Gastroesophageal sphincter (tissue), 4 donors: ENCODE measurements at regions not wholly inside any gene's neighbourhood (a gene's known extent, or its start where the extent isn't known, plus 50 kb on each side); places are given as distances from the start of the nearest gene placed in this dataset.

ENCODE experiments used
- ATAC-seq: fragments of 150-250 bp; one replicate; pipeline ENCODE4 v1.9.1; 2016; ENCODE audit warnings: mild to moderate bottlenecking, moderate library complexity
- H3K27ac ChIP-seq, 4 donors: fragments of 200-600 bp; sonication (generic) in 3 of 4; 1 replicate in 3 of 4; 2 replicates in 1 of 4; pipeline ENCODE4 v1.5.1; 2016 to 2019
- H3K27me3 ChIP-seq: fragments of 200-600 bp; sonication (generic); one replicate; pipeline ENCODE4 v1.5.1; 2019
- H3K36me3 ChIP-seq, 2 donors: fragments of 200-600 bp; sonication (generic); one replicate each; pipeline ENCODE4 v1.5.1; 2019; ENCODE audit warnings: control low read depth in 1 of 2
- H3K4me1 ChIP-seq, 3 donors: fragments of 200-600 bp; sonication (generic); 1 replicate in 2 of 3; 2 replicates in 1 of 3; pipeline ENCODE4 v1.5.1; 2016 to 2019; ENCODE audit warnings: control low read depth in 2 of 3
- H3K4me3 ChIP-seq, 2 donors: fragments of 200-600 bp; sonication (generic); one replicate each; pipeline ENCODE4 v1.5.1; 2019; ENCODE audit warnings: mild to moderate bottlenecking in 1 of 2, moderate library complexity in 1 of 2
- H3K9me3 ChIP-seq, 3 donors: fragments of 200-600 bp; sonication (generic); one replicate each; pipeline ENCODE4 v1.5.1; 2017 to 2019; ENCODE audit warnings: control low read depth in 2 of 3
- CTCF ChIP-seq, 4 experiments: fragments of 200-600 bp in 2 of 4; fragments of 450-650 bp in 2 of 4; sonication (generic) in 1 of 4; IDR thresholded peaks; one replicate each; pipeline ENCODE4 v1.5.1; 2017 to 2019; ENCODE audit warnings: antibody characterized with exemption in 4 of 4, mild to moderate bottlenecking in 2 of 4, moderate library complexity in 2 of 4
- EP300 ChIP-seq: sonication (generic); formaldehyde crosslinking; IDR thresholded peaks from one replicate; pipeline ENCODE4 v1.6.1; 2017; ENCODE audit warnings: antibody characterized with exemption, mild to moderate bottlenecking
- POLR2A ChIP-seq, 2 donors: fragments of 450-650 bp; IDR thresholded peaks; one replicate each; pipeline ENCODE4 v1.6.1; 2017; ENCODE audit warnings: antibody characterized with exemption in 2 of 2, mild to moderate bottlenecking in 2 of 2, moderate library complexity in 1 of 2
- POLR2AphosphoS5 ChIP-seq: sonication (generic); formaldehyde crosslinking; IDR thresholded peaks from one replicate; pipeline ENCODE4 v1.6.1; 2017; ENCODE audit warnings: antibody characterized with exemption
- WGBS, 2 donors: methylation state at CpG; one replicate each; pipeline ENCODE4 v1.1.5; 2018; ENCODE audit warnings: low coverage in 1 of 2; 5-methylcytosine and 5-hydroxymethylcytosine counted together

- TF ChIP-seq POLR2AphosphoS5, result no peak
- TF ChIP-seq POLR2A (IDR thresholded peaks at IDR 0.05), result no peak
- TF ChIP-seq CTCF (IDR thresholded peaks at IDR 0.05), result no peak
- no peak for TF ChIP-seq EP300
- WGBS, 2 donors, result 86 to 93% methylated on average over 2 of the region's 3 CpGs
- H3K4me3 ChIP-seq, result no peak overlapping the region
- no peak for ATAC-seq
- H3K27me3 ChIP-seq, result no peaks in the 10 kb centered on the region
- no peaks in the 10 kb centered on the region for H3K4me1 ChIP-seq
- no peaks in the 10 kb centered on the region for H3K36me3 ChIP-seq
- H3K9me3 ChIP-seq, result no peaks in the 10 kb centered on the region
- no peak overlapping the region for H3K27ac ChIP-seq
Observed at GRCh38 chr6:14992382-14992781, 253.5 kb upstream of the JARID2 start.

GRCh38 chr6:14995208-14995607 lies 250.7 kb upstream of the JARID2 start:
- Histone ChIP-seq H3K36me3 (no peaks in the 10 kb centered on the region), H3K4me3 (no peak overlapping the region), H3K27me3 (no peaks in the 10 kb centered on the region), H3K4me1 (no peaks in the 10 kb centered on the region), H3K9me3 (no peaks in the 10 kb centered on the region), H3K27ac (no peak overlapping the region)
- 61 to 68% methylated on average over 2 to 5 of the region's 5 CpGs for WGBS, 2 donors
- ATAC-seq, result no peak
- TF ChIP-seq POLR2AphosphoS5 (no peak), CTCF (IDR thresholded peaks at IDR 0.05) (no peak), EP300 (no peak), POLR2A (IDR thresholded peaks at IDR 0.05) (no peak)

- ATAC-seq, result no peak
- no peak overlapping the region for H3K4me3 ChIP-seq
- no peaks in the 10 kb centered on the region for H3K36me3 ChIP-seq
- TF ChIP-seq POLR2AphosphoS5 (no peak), POLR2A (IDR thresholded peaks at IDR 0.05) (no peak), CTCF (IDR thresholded peaks at IDR 0.05) (no peak), EP300 (no peak)
- WGBS, 2 donors, result 83 to 85% methylated on average over 4 to 8 of the region's 12 CpGs
- no peak overlapping the region for H3K27ac ChIP-seq
- no peaks in the 10 kb centered on the region for H3K9me3 ChIP-seq
- no peaks in the 10 kb centered on the region for H3K27me3 ChIP-seq
- no peaks in the 10 kb centered on the region for H3K4me1 ChIP-seq
Observed at GRCh38 chr6:14995966-14996602, 249.8 kb upstream of the JARID2 start.

GRCh38 chr6:14996892-14997291 lies 249.0 kb upstream of the JARID2 start:
- WGBS, 2 donors, result 56 to 80% methylated on average over 4 of the region's 4 CpGs
- H3K36me3 ChIP-seq, result no peaks in the 10 kb centered on the region
- no peaks in the 10 kb centered on the region for H3K4me1 ChIP-seq
- H3K4me3 ChIP-seq, result no peak overlapping the region
- no peaks in the 10 kb centered on the region for H3K27me3 ChIP-seq
- no peak for TF ChIP-seq CTCF (IDR thresholded peaks at IDR 0.05)
- no peak for TF ChIP-seq POLR2AphosphoS5
- no peak for TF ChIP-seq POLR2A (IDR thresholded peaks at IDR 0.05)
- no peak for TF ChIP-seq EP300
- ATAC-seq, result no peak
- H3K27ac ChIP-seq, result no peak overlapping the region
- H3K9me3 ChIP-seq, result no peaks in the 10 kb centered on the region

GRCh38 chr6:14997507-14997906 lies 248.4 kb upstream of the JARID2 start:
- WGBS, 2 donors, result 90 to 100% methylated on average over 1 of the region's 1 CpG
- H3K27me3 ChIP-seq, result no peaks in the 10 kb centered on the region
- no peaks in the 10 kb centered on the region for H3K9me3 ChIP-seq
- no peak overlapping the region for H3K4me3 ChIP-seq
- H3K27ac ChIP-seq, result no peak overlapping the region
- no peak for ATAC-seq
- no peak for TF ChIP-seq EP300
- no peak for TF ChIP-seq CTCF (IDR thresholded peaks at IDR 0.05)
- no peak for TF ChIP-seq POLR2A (IDR thresholded peaks at IDR 0.05)
- no peak for TF ChIP-seq POLR2AphosphoS5
- no peaks in the 10 kb centered on the region for H3K36me3 ChIP-seq
- H3K4me1 ChIP-seq, result no peaks in the 10 kb centered on the region
